HEK293 (cell line): ENCODE measurements at regions not wholly inside any gene's neighbourhood (a gene's known extent, or its start where the extent isn't known, plus 50 kb on each side); places are given as distances from the start of the nearest gene placed in this dataset.

Experiments
- CTCF ChIP-seq: fragments of 450-650 bp; formaldehyde crosslinking; IDR thresholded peaks from 2 replicates; pipeline ENCODE4 v1.5.1; 2016; ENCODE audit warnings: missing biosample characterization, missing genetic modification characterization
- YY1 ChIP-seq: fragments of 450-650 bp; formaldehyde crosslinking; IDR thresholded peaks from 2 replicates; pipeline ENCODE4 v1.5.1; 2018; ENCODE audit warnings: missing biosample characterization, missing genetic modification characterization
- ZBTB1 ChIP-seq: fragments of 450-650 bp; formaldehyde crosslinking; IDR thresholded peaks from 2 replicates; pipeline ENCODE4 v1.5.1; 2016; ENCODE audit warnings: missing biosample characterization, missing genetic modification characterization
- ZBTB11 ChIP-seq: fragments of 450-650 bp; formaldehyde crosslinking; conservative IDR thresholded peaks from 2 replicates; pipeline ENCODE4 v1.5.1; 2016; ENCODE audit warnings: low read depth, missing biosample characterization, missing genetic modification characterization
- ZBTB7A ChIP-seq: fragments of 450-650 bp; formaldehyde crosslinking; IDR thresholded peaks from 2 replicates; pipeline ENCODE4 v1.5.1; 2016; ENCODE audit warnings: low read depth, missing biosample characterization, missing genetic modification characterization
- ZNF560 ChIP-seq: fragments of 450-650 bp; formaldehyde crosslinking; IDR thresholded peaks from 2 replicates; pipeline ENCODE4 v1.5.1; 2017; ENCODE audit warnings: missing biosample characterization, missing genetic modification characterization, borderline replicate concordance

- TF ChIP-seq ZNF560 (tag by site-specific recombination), result no peak
- TF ChIP-seq CTCF (tag by site-specific recombination), result no peak
- TF ChIP-seq ZBTB1, result no peak
- TF ChIP-seq ZBTB11 (tag by site-specific recombination), result no peak
- TF ChIP-seq ZBTB7A (tag by site-specific recombination), result no peak
- no peak for TF ChIP-seq YY1 (tag by site-specific recombination)
Observed at GRCh38 chr18:61637905-61638595, 254.8 kb downstream of the RNF152 start.
